Uterus (tissue), 3 donors: ENCODE measurements at regions not wholly inside any gene's neighbourhood (a gene's known extent, or its start where the extent isn't known, plus 50 kb on each side); places are given as distances from the start of the nearest gene placed in this dataset.

Source experiments
- DNase-seq, 2 donors: peaks; one replicate each; pipeline ENCODE4 v3.0.0-alpha.2; 2019 to 2020
- H3K27ac ChIP-seq, 2 donors: fragments of 200-600 bp; sonication (generic); 1 replicate in 1 of 2; 2 replicates in 1 of 2; pipeline ENCODE4 v1.5.1; 2016 to 2018
- H3K27me3 ChIP-seq, 2 donors: fragments of 200-600 bp; sonication (generic); one replicate each; pipeline ENCODE4 v1.5.1; 2018 to 2019; ENCODE audit warnings: control low read depth in 1 of 2
- H3K36me3 ChIP-seq, 2 donors: fragments of 200-600 bp; sonication (generic); one replicate each; pipeline ENCODE4 v1.5.1; 2019; ENCODE audit warnings: control low read depth in 1 of 2
- H3K4me1 ChIP-seq, 2 donors: fragments of 200-600 bp; sonication (generic); one replicate each; pipeline ENCODE4 v1.5.1; 2018 to 2019; ENCODE audit warnings: control low read depth in 1 of 2
- H3K4me3 ChIP-seq, 2 donors: fragments of 200-600 bp; sonication (generic); 1 replicate in 1 of 2; 2 replicates in 1 of 2; pipeline ENCODE4 v1.5.1; 2018 to 2019; ENCODE audit warnings: mild to moderate bottlenecking in 1 of 2
- H3K9me3 ChIP-seq, 2 donors: fragments of 200-600 bp; sonication (generic); one replicate each; pipeline ENCODE4 v1.5.1; 2019; ENCODE audit warnings: control low read depth in 1 of 2
- POLR2A ChIP-seq, 2 donors: fragments of 450-650 bp; IDR thresholded peaks; one replicate each; pipeline ENCODE4 v1.6.1; 2016; ENCODE audit warnings: antibody characterized with exemption in 2 of 2, mild to moderate bottlenecking in 1 of 2, moderate library complexity in 1 of 2
- intact Hi-C: fragments of 100-400 bp; cut with DNase I; formaldehyde crosslinking; loops from one replicate; pipeline ENCODE4 v1.15.1; 2023; ENCODE audit warnings: low total_unique reads
- TF ChIP-seq, protein P1 (sequence below), 4 experiments: fragments of 200-600 bp in 2 of 4; fragments of 450-650 bp in 2 of 4; sonication (generic) in 2 of 4; IDR thresholded peaks; one replicate each; pipeline ENCODE4 v1.5.1; 2016 to 2019; ENCODE audit warnings: antibody characterized with exemption in 4 of 4, mild to moderate bottlenecking in 2 of 4, moderate library complexity in 1 of 4
- donor health status: DM: yes; HTN: yes; CAD: no.

- H3K36me3 ChIP-seq: no peaks in the 10 kb centered on the region
- no peak overlapping the region for H3K27ac ChIP-seq
- H3K4me3 ChIP-seq: no peak overlapping the region
- no peaks in the 10 kb centered on the region for H3K4me1 ChIP-seq
- intact Hi-C loops: no loop called here
- TF ChIP-seq, protein P1, sequence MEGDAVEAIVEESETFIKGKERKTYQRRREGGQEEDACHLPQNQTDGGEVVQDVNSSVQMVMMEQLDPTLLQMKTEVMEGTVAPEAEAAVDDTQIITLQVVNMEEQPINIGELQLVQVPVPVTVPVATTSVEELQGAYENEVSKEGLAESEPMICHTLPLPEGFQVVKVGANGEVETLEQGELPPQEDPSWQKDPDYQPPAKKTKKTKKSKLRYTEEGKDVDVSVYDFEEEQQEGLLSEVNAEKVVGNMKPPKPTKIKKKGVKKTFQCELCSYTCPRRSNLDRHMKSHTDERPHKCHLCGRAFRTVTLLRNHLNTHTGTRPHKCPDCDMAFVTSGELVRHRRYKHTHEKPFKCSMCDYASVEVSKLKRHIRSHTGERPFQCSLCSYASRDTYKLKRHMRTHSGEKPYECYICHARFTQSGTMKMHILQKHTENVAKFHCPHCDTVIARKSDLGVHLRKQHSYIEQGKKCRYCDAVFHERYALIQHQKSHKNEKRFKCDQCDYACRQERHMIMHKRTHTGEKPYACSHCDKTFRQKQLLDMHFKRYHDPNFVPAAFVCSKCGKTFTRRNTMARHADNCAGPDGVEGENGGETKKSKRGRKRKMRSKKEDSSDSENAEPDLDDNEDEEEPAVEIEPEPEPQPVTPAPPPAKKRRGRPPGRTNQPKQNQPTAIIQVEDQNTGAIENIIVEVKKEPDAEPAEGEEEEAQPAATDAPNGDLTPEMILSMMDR (IDR thresholded peaks at IDR 0.05): no peak
- no peak for TF ChIP-seq POLR2A (IDR thresholded peaks at IDR 0.05)
- no peaks in the 10 kb centered on the region for H3K27me3 ChIP-seq
- no peak for DNase-seq
- no peaks in the 10 kb centered on the region for H3K9me3 ChIP-seq
These were observed 112.2 kb upstream of the LHX1 start for GRCh38 chr17:36825113-36825512.

GRCh38 chr17:36825521-36825920 lies 111.8 kb upstream of the LHX1 start:
- Histone ChIP-seq H3K4me3 (no peak overlapping the region), H3K9me3 (no peaks in the 10 kb centered on the region), H3K27me3 (no peaks in the 10 kb centered on the region), H3K27ac (no peak overlapping the region), H3K36me3 (no peaks in the 10 kb centered on the region), H3K4me1 (no peaks in the 10 kb centered on the region)
- no peak for TF ChIP-seq POLR2A (IDR thresholded peaks at IDR 0.05)
- TF ChIP-seq, protein P1 (IDR thresholded peaks at IDR 0.05): no peak
- intact Hi-C loops: no loop called here
- no peak for DNase-seq

- H3K27ac ChIP-seq: no peak overlapping the region
- TF ChIP-seq, protein P1 (IDR thresholded peaks at IDR 0.05): no peak
- no peak for TF ChIP-seq POLR2A (IDR thresholded peaks at IDR 0.05)
- H3K9me3 ChIP-seq: no peaks in the 10 kb centered on the region
- DNase-seq: no peak
- H3K4me1 ChIP-seq: no peaks in the 10 kb centered on the region
- H3K4me3 ChIP-seq: no peak overlapping the region
- no peaks in the 10 kb centered on the region for H3K36me3 ChIP-seq
- intact Hi-C loops: no loop called here
- no peaks in the 10 kb centered on the region for H3K27me3 ChIP-seq
These were observed 111.3 kb upstream of the LHX1 start for GRCh38 chr17:36825951-36826350.

DNA sequence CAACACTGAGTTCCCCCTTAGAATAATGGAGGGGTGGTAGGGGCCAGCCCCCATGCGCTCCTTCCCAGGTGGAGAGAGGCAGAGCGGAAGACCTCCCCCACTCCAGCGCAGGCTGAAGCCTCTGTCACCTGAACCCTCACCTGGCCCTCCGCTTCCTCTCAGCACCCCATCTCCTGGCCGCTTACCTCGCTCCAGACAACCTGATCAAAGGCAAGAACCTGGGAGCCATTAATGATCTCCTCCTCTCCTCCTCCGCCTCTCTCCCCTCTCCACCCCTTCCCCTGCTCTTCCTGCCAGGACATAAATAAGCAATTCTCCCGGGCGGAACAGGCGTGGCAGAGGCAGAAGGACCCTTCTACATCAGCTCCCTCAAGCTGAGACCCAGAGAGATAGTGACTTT lies 110.2 kb upstream of the LHX1 start:
- intact Hi-C loops: no loop called here
- Histone ChIP-seq H3K4me3 (no peak overlapping the region), H3K9me3 (no peaks in the 10 kb centered on the region), H3K36me3 (no peaks in the 10 kb centered on the region), H3K27ac (no peak overlapping the region), H3K27me3 (no peaks in the 10 kb centered on the region), H3K4me1 (no peaks in the 10 kb centered on the region)
- no peak for DNase-seq
- TF ChIP-seq POLR2A (IDR thresholded peaks at IDR 0.05): no peak
- TF ChIP-seq, protein P1 (IDR thresholded peaks at IDR 0.05): no peak

- intact Hi-C loops: loop anchor here (10.0 kb wide), 1 partner anchor 1935 kb away; no protein-coding TSS in a partner anchor
- no peaks in the 10 kb centered on the region for H3K27me3 ChIP-seq
- no peak overlapping the region for H3K27ac ChIP-seq
- TF ChIP-seq POLR2A (IDR thresholded peaks at IDR 0.05): no peak
- TF ChIP-seq, protein P1 (IDR thresholded peaks at IDR 0.05): no peak
- DNase-seq: no peak
- no peak overlapping the region for H3K4me3 ChIP-seq
- no peaks in the 10 kb centered on the region for H3K4me1 ChIP-seq
- H3K9me3 ChIP-seq: no peaks in the 10 kb centered on the region
- no peaks in the 10 kb centered on the region for H3K36me3 ChIP-seq
These were observed 107.6 kb upstream of the LHX1 start for GRCh38 chr17:36829676-36830075.
